ENCODE measurements at regions not wholly inside any gene's neighbourhood (a gene's known extent, or its start where the extent isn't known, plus 50 kb on each side); places are given as distances from the start of the nearest gene placed in this dataset.

DNA sequence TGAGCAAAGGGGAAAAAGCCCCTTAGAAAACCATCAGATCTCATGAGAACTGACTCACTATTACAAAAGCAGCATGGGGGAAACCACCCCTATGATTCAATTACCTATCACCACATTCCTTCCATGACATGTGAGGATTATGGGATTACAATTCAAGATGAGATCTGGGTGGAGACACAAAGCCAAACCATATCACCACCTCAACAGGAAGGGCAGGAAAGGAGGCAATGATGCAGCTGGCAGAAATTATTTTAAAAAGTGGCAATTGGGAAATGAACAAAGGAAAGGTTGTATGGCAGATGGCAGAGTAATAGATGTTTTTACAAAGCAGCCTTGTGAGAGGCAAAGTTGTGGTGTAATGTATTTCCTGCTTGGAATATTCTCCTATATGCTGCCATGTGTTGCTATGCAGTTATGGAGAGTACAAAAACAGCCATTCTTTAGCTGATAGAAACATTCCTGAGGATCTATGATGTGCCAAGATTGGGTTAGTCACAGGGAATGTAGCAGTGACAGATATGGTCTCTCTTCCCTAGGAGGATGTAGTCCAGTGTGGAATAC, 138.8 kb downstream of the SMC2 start:
- no peak for TF ChIP-seq CTCF (IDR thresholded peaks at IDR 0.05)
- TF ChIP-seq POLR2AphosphoS5 (IDR thresholded peaks at IDR 0.05), result no peak
- TF ChIP-seq EP300 (IDR thresholded peaks at IDR 0.05), result no peak
- no peak for TF ChIP-seq POLR2A (IDR thresholded peaks at IDR 0.05)
